HG03025 (cell line): ENCODE measurements at regions not wholly inside any gene's neighbourhood (a gene's known extent, or its start where the extent isn't known, plus 50 kb on each side); places are given as distances from the start of the nearest gene placed in this dataset.
"Not testable (repeated sequence)": the region's sequence is repeated elsewhere in the genome, so short reads cannot be mapped to it uniquely, and the experiment has no call there.

Experiments
- ATAC-seq: cut with Tn5 transposase; IDR thresholded peaks from one replicate; pipeline ENCODE4 v1.9.1; 2021; ENCODE audit warnings: mild to moderate bottlenecking, moderate library complexity; ENCODE audit not compliant: unreplicated experiment, low FRiP score

- ATAC-seq = no peak
Observed at GRCh38 chr9:81804306-81804705, 115.0 kb upstream of the TLE1 start.

GRCh38 chr9:81811688-81812087, 116.5 kb upstream of the SPATA31D4 start:
- ATAC-seq = not testable (repeated sequence)

- no peak for ATAC-seq
Observed at GRCh38 chr9:81814401-81814793, 113.8 kb upstream of the SPATA31D4 start.

- no peak for ATAC-seq
Observed at GRCh38 chr9:81814794-81815464, 113.3 kb upstream of the SPATA31D4 start.

- no peak for ATAC-seq
Observed at GRCh38 chr9:81815781-81816180, 112.4 kb upstream of the SPATA31D4 start.

GRCh38 chr9:81819155-81819554, 109.1 kb upstream of the SPATA31D4 start:
- no peak for ATAC-seq

GRCh38 chr9:81819859-81820546, 108.2 kb upstream of the SPATA31D4 start:
- ATAC-seq = no peak

- ATAC-seq = no peak
Observed at GRCh38 chr9:81822301-81822865, 105.8 kb upstream of the SPATA31D4 start.

- no peak for ATAC-seq
Observed at GRCh38 chr9:81822967-81823366, 105.3 kb upstream of the SPATA31D4 start.

GRCh38 chr9:81823672-81824554, 104.3 kb upstream of the SPATA31D4 start:
- no peak for ATAC-seq

- no peak for ATAC-seq
Observed at GRCh38 chr9:81824802-81825730, 103.2 kb upstream of the SPATA31D4 start.

- no peak for ATAC-seq
Observed at GRCh38 chr9:81825846-81826516, 102.2 kb upstream of the SPATA31D4 start.

GRCh38 chr9:81826517-81826906, 101.7 kb upstream of the SPATA31D4 start:
- no peak for ATAC-seq

- ATAC-seq = peak; percentile 79
Observed at GRCh38 chr9:81827616-81828296, 100.5 kb upstream of the SPATA31D4 start.

- no peak for ATAC-seq
Observed at GRCh38 chr9:81829195-81829882, 98.9 kb upstream of the SPATA31D4 start.

- not testable (repeated sequence) for ATAC-seq
Observed at GRCh38 chr9:81830431-81830830, 97.8 kb upstream of the SPATA31D4 start.

GRCh38 chr9:81832571-81833285, 95.5 kb upstream of the SPATA31D4 start:
- no peak for ATAC-seq
